ENCODE measurements at regions not wholly inside any gene's neighbourhood (a gene's known extent, or its start where the extent isn't known, plus 50 kb on each side); places are given as distances from the start of the nearest gene placed in this dataset.

DNA sequence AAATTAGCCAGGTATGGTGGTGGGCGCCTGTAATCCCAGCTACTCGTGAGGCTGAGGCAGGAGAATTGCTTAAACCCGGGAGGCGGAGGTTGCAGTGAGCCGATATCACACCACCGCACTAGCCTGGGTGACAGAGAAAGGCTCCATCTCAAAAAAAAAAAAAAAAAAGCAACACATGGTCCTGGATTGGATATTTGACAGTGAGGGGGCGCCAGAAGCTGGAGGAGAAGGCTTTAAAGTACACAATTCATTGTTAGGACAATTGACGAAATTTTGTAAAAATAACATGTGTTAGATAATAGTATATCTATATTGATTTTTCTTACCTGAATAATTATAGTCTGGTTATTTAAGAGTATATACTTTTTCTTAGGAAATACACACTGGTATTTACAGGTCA, 50.2 kb upstream of the USP25 start:
- CTCF ChIA-PET, result interaction anchor here (0.6 to 1.2 kb wide), 2 partner anchors 40 to 100 kb away, joined by 3 read pairs; no protein-coding TSS in a partner anchor
- POLR2A ChIA-PET, result no interaction called here

Data from activated CD8-positive, alpha-beta memory T cell treated with anti-CD3 and anti-CD28 coated beads for 36 hours (primary cell).